Heart left ventricle (tissue), 13 donors: ENCODE measurements at regions not wholly inside any gene's neighbourhood (a gene's known extent, or its start where the extent isn't known, plus 50 kb on each side); places are given as distances from the start of the nearest gene placed in this dataset.

Experiments
- CTCF ChIP-seq, 12 donors: fragments of 200-600 bp; sonication (generic) in 4 of 12; IDR thresholded peaks; one replicate each; pipeline versions ENCODE4 v1.5.0 to v1.8.0; 2018 to 2022; ENCODE audit warnings: antibody characterized with exemption in 12 of 12, mild to moderate bottlenecking in 5 of 12
- POLR2A ChIP-seq, 2 donors: fragments of 450-650 bp; IDR thresholded peaks; one replicate each; pipeline ENCODE4 v1.6.1; 2017; ENCODE audit warnings: antibody characterized with exemption in 2 of 2, mild to moderate bottlenecking in 2 of 2, moderate library complexity in 2 of 2
- donor health status: ischemic (EF 13 %, LVEDD 7.1; RV severe dilation, severe dysfunction).
- donor health status: DM: no; HTN: yes; CAD: no.
- donor health status: DM: no; HTN: no; CAD: no.
- donor health status: ischemic (EF 25% LVEDD 6.9; RV normal size, moderate dysfunction).
- donor health status: ischemic (EF 25% LVEDD 5.7; RV mildly dilated, moderate dysfunction).
- donor health status: ischemic (EF 35%, LVEDD 5.7; RV mildly dilated, moderate dysfunction).
- donor health status: nonischemic (EF 11% LVEDD 7.7; RV severe dilation, severe dysfunction).
- donor health status: DM: yes; HTN: yes; CAD: no.
- donor health status: PGD.
- donor health status: ischemic (EF 29% LVEDD 5.4; RV normal size, mild dysfunction).
- donor health status: nonischemic (EF 23%, LVEDD 6.1; RV moderate dilation, normal function).

GRCh38 chr2:129367107-129367506 lies 612.4 kb upstream of the RAB6C start:
- TF ChIP-seq CTCF (IDR thresholded peaks at IDR 0.05) (no peak), POLR2A (IDR thresholded peaks at IDR 0.05) (no peak)
